HepG2 (cell line): ENCODE measurements at regions not wholly inside any gene's neighbourhood (a gene's known extent, or its start where the extent isn't known, plus 50 kb on each side); places are given as distances from the start of the nearest gene placed in this dataset.

Source experiments
- ATAC-seq: fragments of 200-7000 bp; cut with Tn5 transposase; 3 replicates; pipeline ENCODE4 v1.9.1; 2020; ENCODE audit warnings: mild to moderate bottlenecking, moderate library complexity
- BruUV-seq: library from RNA; stranded (reverse); fragments of 400-500 nt; replicated peaks from 2 replicates; lab custom pipeline; 2021; lab: Mats Ljungman, UMichigan
- CTCF ChIA-PET: fragments of 300-600 bp; formaldehyde crosslinking; extraction: SDS; loops from one replicate; lab custom pipeline; 2021; ENCODE audit warnings: low total read pairs, inconsistent platforms, low intra/inter-chr PET ratio; lab: Yijun Ruan, JAX
- POLR2A ChIA-PET: fragments of 350-600 bp; sonication (Branson Sonifier 250); formaldehyde crosslinking; loops from one replicate; lab custom pipeline; 2020; ENCODE audit warnings: antibody characterized with exemption, inconsistent platforms; lab: Yijun Ruan, JAX
- DNase-seq: peaks from one replicate; pipeline ENCODE4 v3.0.0-alpha.2; 2015; ENCODE audit warnings: low spot score
- FAIRE-seq: peaks from 3 replicates; lab custom pipeline; 2011; peaks lifted over from hg19 to GRCh38; lab: Jason Lieb, UNC
- H2AFZ ChIP-seq: one replicate; pipeline ENCODE4 v1.6.1; 2011; ENCODE audit warnings: low read length, inconsistent platforms
- H3K27ac ChIP-seq: fragments of 300-600 bp; 3 replicates; pipeline ENCODE4 v1.8.0; 2011; ENCODE audit warnings: mixed run types, mild to moderate bottlenecking, mixed read lengths, low read length, inconsistent platforms; ENCODE audit not compliant: insufficient read depth; ENCODE audit errors: extremely low read length
- H3K27me3 ChIP-seq, 2 experiments: fragments of 200-600 bp in 1 of 2; 2 replicates in 1 of 2; 3 replicates in 1 of 2; pipeline versions ENCODE4 v1.6.0 to v1.8.0; 2011; ENCODE audit warnings: low read length in 2 of 2, mild to moderate bottlenecking in 2 of 2, moderate library complexity in 2 of 2, inconsistent platforms in 1 of 2; ENCODE audit not compliant: insufficient read depth in 2 of 2, control insufficient read depth in 1 of 2
- H3K36me3 ChIP-seq, 2 experiments: fragments of 200-600 bp in 1 of 2; replicated peaks in 1 of 2; 2 replicates in 1 of 2; 3 replicates in 1 of 2; pipeline versions ENCODE4 v1.5.1 to v1.8.0; 2011; ENCODE audit warnings: low read length in 2 of 2, inconsistent platforms in 1 of 2; ENCODE audit not compliant: insufficient read depth in 2 of 2, control insufficient read depth in 1 of 2
- H3K4me1 ChIP-seq: 2 replicates; pipeline ENCODE4 v1.5.1; 2012; ENCODE audit warnings: low read length, inconsistent platforms; ENCODE audit not compliant: insufficient read depth
- H3K4me2 ChIP-seq: 2 replicates; pipeline ENCODE4 v1.6.0; 2011; ENCODE audit warnings: low read depth, low read length, inconsistent platforms
- H3K4me3 ChIP-seq, 3 experiments: fragments of 200-600 bp in 1 of 3; sonication (generic), shearing (Covaris generic) in 1 of 3; replicated peaks in 1 of 3; 2 replicates each; pipeline ENCODE4 v1.5.1; 2011 to 2016; ENCODE audit warnings: low read length in 3 of 3, inconsistent platforms in 2 of 3, low read depth in 2 of 3, mild to moderate bottlenecking in 2 of 3, control low read depth in 1 of 3, mixed read lengths in 1 of 3; ENCODE audit not compliant: insufficient read depth in 1 of 3
- H3K79me2 ChIP-seq: one replicate; pipeline ENCODE4 v1.6.1; 2011; ENCODE audit warnings: low read length, inconsistent platforms; ENCODE audit not compliant: insufficient read depth
- H3K9ac ChIP-seq: 2 replicates; pipeline ENCODE4 v1.6.0; 2011; ENCODE audit warnings: mild to moderate bottlenecking, low read depth, low read length, inconsistent platforms; ENCODE audit not compliant: insufficient read depth
- H3K9me3 ChIP-seq: 2 replicates; pipeline ENCODE4 v1.5.1; 2012; ENCODE audit warnings: mild to moderate bottlenecking, low read length
- H4K20me1 ChIP-seq: 2 replicates; pipeline ENCODE4 v1.6.0; 2011; ENCODE audit warnings: inconsistent platforms, mild to moderate bottlenecking, low read length, moderate library complexity; ENCODE audit not compliant: insufficient read depth
- ERF ChIP-seq: IDR thresholded peaks from 2 replicates; pipeline ENCODE4 v1.6.1; 2018; ENCODE audit warnings: missing biosample characterization, missing genetic modification reagents
- LCORL ChIP-seq, 2 experiments: fragments of 450-650 bp in 1 of 2; sonication (generic) in 1 of 2; formaldehyde crosslinking in 1 of 2; IDR thresholded peaks; 2 replicates each; pipeline versions ENCODE4 v1.5.0 to v1.6.1; 2017 to 2020; ENCODE audit warnings: antibody characterized with exemption in 1 of 2, missing genetic modification reagents in 1 of 2
- MIXL1 ChIP-seq: IDR thresholded peaks from 2 replicates; pipeline ENCODE4 v1.6.1; 2016
- POLR2AphosphoS2 ChIP-seq: IDR thresholded peaks from 2 replicates; pipeline ENCODE4 v1.6.1; 2011; ENCODE audit warnings: low read depth, low read length, improper control_type of control experiment
- SAFB2 ChIP-seq: sonication (generic); formaldehyde crosslinking; IDR thresholded peaks from 2 replicates; pipeline ENCODE4 v1.5.1; 2020; ENCODE audit warnings: missing genetic modification reagents, low read depth, mild to moderate bottlenecking, borderline replicate concordance
- ZNF224 ChIP-seq: sonication (generic); formaldehyde crosslinking; IDR thresholded peaks from 2 replicates; pipeline ENCODE4 v1.5.0; 2020; ENCODE audit warnings: mild to moderate bottlenecking, missing genetic modification reagents
- ZNF605 ChIP-seq: sonication (generic); formaldehyde crosslinking; IDR thresholded peaks from 2 replicates; pipeline ENCODE4 v1.8.0; 2022; ENCODE audit warnings: mild to moderate bottlenecking, missing genetic modification reagents
- ZNF615 ChIP-seq: sonication (generic); formaldehyde crosslinking; IDR thresholded peaks from 2 replicates; pipeline ENCODE4 v1.5.0; 2020; ENCODE audit warnings: mild to moderate bottlenecking, missing genetic modification reagents, borderline replicate concordance
- WGBS: methylation state at CpG from one replicate; pipeline ENCODE4 v1.1.6; 2017; ENCODE audit warnings: low lambda C conversion rate; 5-methylcytosine and 5-hydroxymethylcytosine counted together
- in situ Hi-C: cut with HindIII; loops from 2 replicates; pipeline ENCODE4 v1.10.0; 2017; ENCODE audit warnings: low pct_unique_long_range_greater_than_20kb; ENCODE audit not compliant: extremely low pct_ligation_motif_present
- intact Hi-C: fragments of 100-400 bp; cut with micrococcal nuclease; formaldehyde crosslinking; loops from one replicate; pipeline ENCODE4 v1.10.0; 2022; ENCODE audit not compliant: unreplicated experiment
- TF ChIP-seq, protein P1 (sequence below): sonication (generic); formaldehyde crosslinking; IDR thresholded peaks from 2 replicates; pipeline ENCODE4 v1.9.0; 2021; ENCODE audit warnings: mild to moderate bottlenecking, missing genetic modification reagents
- TF ChIP-seq, protein P2 (sequence below): sonication (generic); formaldehyde crosslinking; IDR thresholded peaks from 2 replicates; pipeline ENCODE4 v1.5.0; 2020; ENCODE audit warnings: mild to moderate bottlenecking, missing genetic modification reagents, borderline replicate concordance

DNA sequence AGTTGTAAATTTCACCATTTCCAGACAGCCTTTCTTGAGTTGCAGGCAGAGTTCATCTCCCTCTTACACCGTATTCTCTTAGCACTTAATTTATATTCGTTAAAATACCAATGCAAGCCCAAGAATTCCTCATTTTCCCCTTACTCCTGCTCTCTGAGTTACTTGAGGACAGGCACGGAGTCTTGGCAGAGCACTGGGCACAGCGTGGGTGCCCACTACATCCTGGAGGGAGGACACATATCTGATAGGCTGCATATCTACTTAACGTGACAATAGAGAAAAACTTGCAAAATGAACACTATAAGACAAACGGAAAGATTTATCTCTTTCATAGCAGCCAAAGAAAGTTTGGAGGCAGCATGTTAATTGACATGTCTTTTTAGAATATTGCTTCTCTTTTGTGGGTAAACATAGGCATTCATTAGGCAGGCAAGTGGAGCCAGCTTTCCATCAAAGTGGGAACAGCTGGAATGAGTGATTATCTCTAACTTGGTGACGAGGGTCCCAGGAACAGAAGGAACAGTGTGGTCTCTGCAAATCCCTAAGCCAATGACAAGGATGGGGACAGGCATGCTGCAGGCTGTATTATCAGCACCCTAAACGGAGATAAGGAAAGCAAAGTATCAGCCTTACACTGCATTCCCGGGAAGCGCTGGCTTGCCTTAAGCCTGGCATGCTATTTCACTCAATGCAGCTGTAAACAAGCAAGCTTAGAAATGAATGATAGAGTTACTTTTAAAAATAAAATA is 116.5 kb downstream of the RTP4 start:
- ChIA-PET POLR2A (no interaction called here), CTCF (no interaction called here)
- Histone ChIP-seq H3K79me2 (no peaks in the 10 kb centered on the region), H3K36me3 (no peaks in the 10 kb centered on the region), H2AFZ (no peak overlapping the region), H3K4me3 (no peak overlapping the region), H3K27me3 (no peaks in the 10 kb centered on the region), H3K9me3 (peaks cover 3% of the 10 kb centered on the region; the same call in 1 of the 2 replicates), H3K27ac (no peak overlapping the region), H3K9ac (no peak overlapping the region), H4K20me1 (no peaks in the 10 kb centered on the region), H3K4me2 (no peak overlapping the region), H3K4me1 (no peaks in the 10 kb centered on the region)
- no peak for DNase-seq
- intact Hi-C loops (no loop called here), in situ Hi-C loops (no loop called here)
- 18% methylated on average over 10 of the region's 10 CpGs for WGBS
- no TSS peak for BruUV-seq
- ATAC-seq = no peak
- FAIRE-seq = no peak
- TF ChIP-seq MIXL1 (CRISPR knock-in tag) = no peak
- no peak for TF ChIP-seq ERF (CRISPR knock-in tag)
- TF ChIP-seq, protein P1, sequence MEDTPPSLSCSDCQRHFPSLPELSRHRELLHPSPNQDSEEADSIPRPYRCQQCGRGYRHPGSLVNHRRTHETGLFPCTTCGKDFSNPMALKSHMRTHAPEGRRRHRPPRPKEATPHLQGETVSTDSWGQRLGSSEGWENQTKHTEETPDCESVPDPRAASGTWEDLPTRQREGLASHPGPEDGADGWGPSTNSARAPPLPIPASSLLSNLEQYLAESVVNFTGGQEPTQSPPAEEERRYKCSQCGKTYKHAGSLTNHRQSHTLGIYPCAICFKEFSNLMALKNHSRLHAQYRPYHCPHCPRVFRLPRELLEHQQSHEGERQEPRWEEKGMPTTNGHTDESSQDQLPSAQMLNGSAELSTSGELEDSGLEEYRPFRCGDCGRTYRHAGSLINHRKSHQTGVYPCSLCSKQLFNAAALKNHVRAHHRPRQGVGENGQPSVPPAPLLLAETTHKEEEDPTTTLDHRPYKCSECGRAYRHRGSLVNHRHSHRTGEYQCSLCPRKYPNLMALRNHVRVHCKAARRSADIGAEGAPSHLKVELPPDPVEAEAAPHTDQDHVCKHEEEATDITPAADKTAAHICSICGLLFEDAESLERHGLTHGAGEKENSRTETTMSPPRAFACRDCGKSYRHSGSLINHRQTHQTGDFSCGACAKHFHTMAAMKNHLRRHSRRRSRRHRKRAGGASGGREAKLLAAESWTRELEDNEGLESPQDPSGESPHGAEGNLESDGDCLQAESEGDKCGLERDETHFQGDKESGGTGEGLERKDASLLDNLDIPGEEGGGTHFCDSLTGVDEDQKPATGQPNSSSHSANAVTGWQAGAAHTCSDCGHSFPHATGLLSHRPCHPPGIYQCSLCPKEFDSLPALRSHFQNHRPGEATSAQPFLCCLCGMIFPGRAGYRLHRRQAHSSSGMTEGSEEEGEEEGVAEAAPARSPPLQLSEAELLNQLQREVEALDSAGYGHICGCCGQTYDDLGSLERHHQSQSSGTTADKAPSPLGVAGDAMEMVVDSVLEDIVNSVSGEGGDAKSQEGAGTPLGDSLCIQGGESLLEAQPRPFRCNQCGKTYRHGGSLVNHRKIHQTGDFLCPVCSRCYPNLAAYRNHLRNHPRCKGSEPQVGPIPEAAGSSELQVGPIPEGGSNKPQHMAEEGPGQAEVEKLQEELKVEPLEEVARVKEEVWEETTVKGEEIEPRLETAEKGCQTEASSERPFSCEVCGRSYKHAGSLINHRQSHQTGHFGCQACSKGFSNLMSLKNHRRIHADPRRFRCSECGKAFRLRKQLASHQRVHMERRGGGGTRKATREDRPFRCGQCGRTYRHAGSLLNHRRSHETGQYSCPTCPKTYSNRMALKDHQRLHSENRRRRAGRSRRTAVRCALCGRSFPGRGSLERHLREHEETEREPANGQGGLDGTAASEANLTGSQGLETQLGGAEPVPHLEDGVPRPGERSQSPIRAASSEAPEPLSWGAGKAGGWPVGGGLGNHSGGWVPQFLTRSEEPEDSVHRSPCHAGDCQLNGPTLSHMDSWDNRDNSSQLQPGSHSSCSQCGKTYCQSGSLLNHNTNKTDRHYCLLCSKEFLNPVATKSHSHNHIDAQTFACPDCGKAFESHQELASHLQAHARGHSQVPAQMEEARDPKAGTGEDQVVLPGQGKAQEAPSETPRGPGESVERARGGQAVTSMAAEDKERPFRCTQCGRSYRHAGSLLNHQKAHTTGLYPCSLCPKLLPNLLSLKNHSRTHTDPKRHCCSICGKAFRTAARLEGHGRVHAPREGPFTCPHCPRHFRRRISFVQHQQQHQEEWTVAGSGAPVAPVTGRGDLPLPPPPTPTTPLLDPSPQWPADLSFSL (CRISPR knock-in tag) = no peak
- TF ChIP-seq, protein P2, sequence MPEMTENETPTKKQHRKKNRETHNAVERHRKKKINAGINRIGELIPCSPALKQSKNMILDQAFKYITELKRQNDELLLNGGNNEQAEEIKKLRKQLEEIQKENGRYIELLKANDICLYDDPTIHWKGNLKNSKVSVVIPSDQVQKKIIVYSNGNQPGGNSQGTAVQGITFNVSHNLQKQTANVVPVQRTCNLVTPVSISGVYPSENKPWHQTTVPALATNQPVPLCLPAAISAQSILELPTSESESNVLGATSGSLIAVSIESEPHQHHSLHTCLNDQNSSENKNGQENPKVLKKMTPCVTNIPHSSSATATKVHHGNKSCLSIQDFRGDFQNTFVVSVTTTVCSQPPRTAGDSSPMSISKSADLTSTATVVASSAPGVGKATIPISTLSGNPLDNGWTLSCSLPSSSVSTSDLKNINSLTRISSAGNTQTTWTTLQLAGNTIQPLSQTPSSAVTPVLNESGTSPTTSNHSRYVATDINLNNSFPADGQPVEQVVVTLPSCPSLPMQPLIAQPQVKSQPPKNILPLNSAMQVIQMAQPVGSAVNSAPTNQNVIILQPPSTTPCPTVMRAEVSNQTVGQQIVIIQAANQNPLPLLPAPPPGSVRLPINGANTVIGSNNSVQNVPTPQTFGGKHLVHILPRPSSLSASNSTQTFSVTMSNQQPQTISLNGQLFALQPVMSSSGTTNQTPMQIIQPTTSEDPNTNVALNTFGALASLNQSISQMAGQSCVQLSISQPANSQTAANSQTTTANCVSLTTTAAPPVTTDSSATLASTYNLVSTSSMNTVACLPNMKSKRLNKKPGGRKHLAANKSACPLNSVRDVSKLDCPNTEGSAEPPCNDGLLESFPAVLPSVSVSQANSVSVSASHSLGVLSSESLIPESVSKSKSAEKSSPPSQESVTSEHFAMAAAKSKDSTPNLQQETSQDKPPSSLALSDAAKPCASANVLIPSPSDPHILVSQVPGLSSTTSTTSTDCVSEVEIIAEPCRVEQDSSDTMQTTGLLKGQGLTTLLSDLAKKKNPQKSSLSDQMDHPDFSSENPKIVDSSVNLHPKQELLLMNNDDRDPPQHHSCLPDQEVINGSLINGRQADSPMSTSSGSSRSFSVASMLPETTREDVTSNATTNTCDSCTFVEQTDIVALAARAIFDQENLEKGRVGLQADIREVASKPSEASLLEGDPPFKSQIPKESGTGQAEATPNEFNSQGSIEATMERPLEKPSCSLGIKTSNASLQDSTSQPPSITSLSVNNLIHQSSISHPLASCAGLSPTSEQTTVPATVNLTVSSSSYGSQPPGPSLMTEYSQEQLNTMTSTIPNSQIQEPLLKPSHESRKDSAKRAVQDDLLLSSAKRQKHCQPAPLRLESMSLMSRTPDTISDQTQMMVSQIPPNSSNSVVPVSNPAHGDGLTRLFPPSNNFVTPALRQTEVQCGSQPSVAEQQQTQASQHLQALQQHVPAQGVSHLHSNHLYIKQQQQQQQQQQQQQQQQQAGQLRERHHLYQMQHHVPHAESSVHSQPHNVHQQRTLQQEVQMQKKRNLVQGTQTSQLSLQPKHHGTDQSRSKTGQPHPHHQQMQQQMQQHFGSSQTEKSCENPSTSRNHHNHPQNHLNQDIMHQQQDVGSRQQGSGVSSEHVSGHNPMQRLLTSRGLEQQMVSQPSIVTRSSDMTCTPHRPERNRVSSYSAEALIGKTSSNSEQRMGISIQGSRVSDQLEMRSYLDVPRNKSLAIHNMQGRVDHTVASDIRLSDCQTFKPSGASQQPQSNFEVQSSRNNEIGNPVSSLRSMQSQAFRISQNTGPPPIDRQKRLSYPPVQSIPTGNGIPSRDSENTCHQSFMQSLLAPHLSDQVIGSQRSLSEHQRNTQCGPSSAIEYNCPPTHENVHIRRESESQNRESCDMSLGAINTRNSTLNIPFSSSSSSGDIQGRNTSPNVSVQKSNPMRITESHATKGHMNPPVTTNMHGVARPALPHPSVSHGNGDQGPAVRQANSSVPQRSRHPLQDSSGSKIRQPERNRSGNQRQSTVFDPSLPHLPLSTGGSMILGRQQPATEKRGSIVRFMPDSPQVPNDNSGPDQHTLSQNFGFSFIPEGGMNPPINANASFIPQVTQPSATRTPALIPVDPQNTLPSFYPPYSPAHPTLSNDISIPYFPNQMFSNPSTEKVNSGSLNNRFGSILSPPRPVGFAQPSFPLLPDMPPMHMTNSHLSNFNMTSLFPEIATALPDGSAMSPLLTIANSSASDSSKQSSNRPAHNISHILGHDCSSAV (CRISPR knock-in tag) = no peak
- no peak for TF ChIP-seq POLR2AphosphoS2
- no peak for TF ChIP-seq SAFB2 (CRISPR knock-in tag)
- no peak for TF ChIP-seq ZNF605 (CRISPR knock-in tag)
- no peak for TF ChIP-seq ZNF615
- no peak for TF ChIP-seq ZNF224 (CRISPR knock-in tag)
- no peak for TF ChIP-seq LCORL (IDR thresholded peaks at IDR 0.05)
- no peak for TF ChIP-seq LCORL (CRISPR knock-in tag; IDR thresholded peaks at IDR 0.05)
